NCI-H128 (cell line): ENCODE measurements at regions not wholly inside any gene's neighbourhood (a gene's known extent, or its start where the extent isn't known, plus 50 kb on each side); places are given as distances from the start of the nearest gene placed in this dataset.
"Not testable (repeated sequence)": the region's sequence is repeated elsewhere in the genome, so short reads cannot be mapped to it uniquely, and the experiment has no call there.

Experiments
- DNase-seq: peaks from one replicate; lab custom pipeline; 2025; ENCODE audit not compliant: unreplicated experiment; lab: John Stamatoyannopoulos, UW

DNA sequence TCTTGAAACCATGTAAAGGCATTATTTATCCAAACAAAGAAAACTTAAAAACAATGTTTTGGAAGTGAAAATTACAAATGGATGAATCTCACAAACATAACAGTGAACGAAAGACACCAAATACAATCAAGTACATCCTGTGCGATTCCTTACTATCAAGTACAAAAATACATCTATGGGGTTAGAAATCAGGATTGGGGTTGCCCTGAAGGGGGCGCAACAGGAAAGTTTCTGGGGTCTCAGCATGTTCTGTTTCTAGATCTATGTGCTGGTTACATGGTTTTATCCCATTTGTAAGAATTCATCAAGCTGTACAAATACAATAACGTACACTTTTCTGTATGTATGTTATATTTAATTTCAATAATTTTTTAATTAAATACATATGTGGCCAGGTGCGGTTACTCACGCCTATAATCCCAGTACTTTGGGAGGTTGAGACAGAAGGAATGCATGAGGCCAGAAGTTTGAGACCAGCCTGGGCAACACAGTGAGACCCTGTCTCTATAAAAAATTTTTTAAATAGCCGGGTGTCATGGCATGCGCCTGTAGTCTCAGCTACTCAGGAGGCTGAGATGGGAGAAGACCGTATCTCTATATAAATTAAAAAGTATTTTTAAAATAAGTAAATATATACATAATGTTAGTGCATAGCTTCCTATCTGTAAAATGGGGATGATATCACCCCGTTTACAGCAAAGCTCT is 121.5 kb upstream of the SOD1 start:
- no peak for DNase-seq

GRCh38 chr21:31536138-31536537 is 123.4 kb upstream of the SOD1 start:
- DNase-seq: no peak

DNA sequence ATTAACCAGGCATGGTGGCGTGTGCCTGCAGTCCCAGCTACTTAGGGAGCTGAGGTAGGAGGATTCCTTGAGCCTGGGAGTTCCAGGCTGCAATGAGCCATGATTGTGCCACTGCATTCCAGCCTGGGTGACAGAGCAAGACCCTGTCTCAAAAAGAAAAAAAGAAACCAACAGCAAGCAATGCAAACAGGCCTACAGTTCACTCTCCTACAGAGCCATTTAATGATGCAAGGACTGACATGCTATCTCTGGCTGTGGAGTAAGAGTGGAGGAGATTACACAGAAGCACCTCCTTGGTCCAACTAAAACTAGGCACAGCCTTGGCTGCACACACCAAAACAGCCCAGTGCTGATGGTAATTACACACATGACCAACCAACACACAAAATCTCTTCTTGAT is 127.5 kb upstream of the SOD1 start:
- DNase-seq: no peak

- peak; percentile 92 for DNase-seq
These were observed 128.4 kb upstream of the SOD1 start for GRCh38 chr21:31530897-31531705.

- DNase-seq: no peak
These were observed 129.1 kb upstream of the SOD1 start for GRCh38 chr21:31530364-31530763.

DNA sequence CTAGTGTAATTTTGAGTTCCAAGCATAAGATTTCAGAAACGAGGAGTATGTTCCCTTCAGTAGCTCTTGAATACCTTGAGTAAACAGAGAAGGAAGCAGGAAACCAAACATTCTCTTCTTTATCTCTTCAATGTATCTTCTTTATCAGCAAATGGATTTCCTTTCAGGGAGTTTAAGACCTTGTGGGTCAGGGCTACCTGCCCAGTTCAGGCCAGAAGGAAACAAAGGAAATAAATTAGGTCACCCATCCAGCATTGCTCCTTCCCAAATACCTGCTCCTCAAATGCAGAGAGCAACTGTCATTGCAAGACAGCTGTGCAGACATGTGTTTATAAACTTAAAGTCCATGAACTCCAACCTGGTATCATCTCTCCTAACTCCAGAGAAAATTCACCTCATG is 130.1 kb upstream of the SOD1 start:
- no peak for DNase-seq

DNA sequence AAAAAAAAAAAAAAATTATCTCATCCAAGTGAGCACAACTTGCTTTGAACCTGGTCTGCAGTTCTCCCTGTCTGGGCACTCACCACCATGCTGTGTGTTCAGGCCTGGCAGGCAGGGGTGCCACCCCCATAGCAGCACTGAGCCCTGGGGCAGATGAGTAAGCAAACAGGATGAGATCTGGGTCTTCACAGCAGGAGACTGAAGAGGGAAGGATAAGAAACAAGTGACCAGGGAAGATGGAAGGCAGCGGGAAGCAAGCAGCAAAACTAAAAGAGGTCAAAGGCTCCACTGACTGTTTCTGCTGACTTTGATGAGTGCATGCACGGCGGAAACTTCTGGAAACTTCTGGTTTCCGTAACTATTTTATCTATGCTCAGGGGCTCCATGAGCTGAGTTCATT is 133.5 kb upstream of the SOD1 start:
- DNase-seq: no peak

- no peak for DNase-seq
These were observed 135.4 kb upstream of the SOD1 start for GRCh38 chr21:31524140-31524539.

DNA sequence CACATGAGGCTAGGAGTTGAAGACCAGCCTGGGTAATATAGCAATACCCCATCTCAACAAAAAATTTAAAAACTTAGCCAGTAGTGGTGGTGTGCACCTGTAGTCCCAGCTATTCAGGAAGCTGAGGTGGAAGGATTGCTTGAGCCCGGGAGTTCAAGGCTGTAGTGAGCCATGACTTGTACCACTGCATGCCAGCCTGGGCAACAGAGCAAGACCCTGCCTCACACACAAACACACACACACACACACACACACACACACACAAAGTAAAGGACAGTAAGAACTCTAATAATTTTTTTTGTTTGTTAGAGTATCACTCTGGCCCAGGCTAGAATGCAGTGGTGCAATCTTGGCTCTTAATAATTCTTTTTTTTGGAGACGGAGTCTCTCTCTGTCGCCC is 138.0 kb upstream of the SOD1 start:
- DNase-seq: no peak

- peak; percentile 60 for DNase-seq
These were observed 138.9 kb upstream of the SOD1 start for GRCh38 chr21:31520561-31521098.

DNA sequence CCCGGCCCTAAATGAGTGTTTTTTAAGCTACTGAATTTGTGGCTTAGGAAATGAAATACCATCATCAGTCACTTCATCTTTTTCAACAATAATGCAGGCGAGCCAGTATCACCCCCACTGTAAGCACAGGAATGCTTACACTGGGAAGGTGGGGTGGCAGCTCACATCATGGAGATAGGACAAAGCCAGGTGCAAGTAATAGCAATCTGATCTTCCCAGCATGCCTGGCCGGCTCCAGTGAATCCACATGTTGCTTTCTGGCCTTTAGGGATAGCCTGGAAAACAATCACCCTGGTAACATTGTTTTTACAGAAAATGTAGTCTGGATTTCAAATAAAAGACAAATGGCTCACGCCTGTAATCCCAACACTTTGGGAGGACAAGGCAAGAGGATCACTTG is 140.9 kb upstream of the SOD1 start:
- no peak for DNase-seq

DNA sequence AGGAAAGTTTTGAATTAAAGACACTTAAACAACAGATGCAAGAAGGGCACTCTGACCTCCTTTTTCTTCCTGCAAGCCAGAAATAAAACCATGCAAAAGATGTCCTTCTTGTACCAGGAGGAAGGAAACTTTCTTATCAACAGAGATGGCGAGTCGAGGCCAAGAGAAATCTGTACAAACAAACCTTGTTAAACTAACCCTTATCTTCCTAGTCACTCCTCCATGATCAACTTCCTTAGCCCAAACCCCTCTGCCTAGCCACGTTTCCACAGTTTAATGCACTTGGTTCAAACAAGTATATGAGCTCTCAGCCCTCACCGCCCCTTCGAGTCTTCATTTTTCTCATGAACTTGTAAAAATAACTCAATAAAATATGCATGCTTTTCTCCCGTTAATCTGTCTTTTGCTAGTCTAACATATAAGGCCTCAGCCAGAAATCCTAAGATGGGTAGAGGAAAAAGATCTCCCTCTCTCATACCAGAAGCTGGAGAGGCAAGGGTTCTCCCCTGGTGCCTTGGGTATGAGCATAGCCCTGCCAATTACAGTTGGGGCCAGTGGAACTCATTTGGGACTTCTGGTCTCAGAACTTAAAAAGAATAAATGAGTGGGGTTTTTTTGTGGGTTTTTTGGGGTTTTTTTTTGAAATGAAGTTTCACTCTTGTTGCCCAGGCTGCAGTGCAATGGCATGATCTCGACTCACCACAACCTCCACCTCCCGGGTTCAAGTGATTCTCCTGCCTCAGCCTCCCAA is 141.7 kb upstream of the SOD1 start:
- DNase-seq: no peak

DNA sequence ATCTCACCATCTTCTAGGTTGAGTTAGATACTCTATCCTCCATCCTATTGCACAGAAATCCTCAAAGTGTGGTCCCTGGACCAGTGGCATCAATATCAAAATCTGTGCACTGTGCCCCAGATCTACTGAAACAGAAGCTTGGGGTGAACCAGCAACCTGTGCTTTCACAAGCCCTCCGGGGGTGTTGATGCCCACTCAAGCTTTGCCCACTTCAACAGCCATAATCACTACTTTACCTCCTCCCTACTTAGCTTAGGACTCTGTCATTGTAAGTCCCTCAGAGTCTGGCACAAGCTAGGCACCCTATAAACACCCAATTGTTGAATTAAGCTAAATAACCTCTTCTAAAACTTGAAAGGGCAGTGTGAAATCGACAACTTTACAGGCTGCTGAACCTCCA is 144.2 kb upstream of the SOD1 start:
- no peak for DNase-seq

DNA sequence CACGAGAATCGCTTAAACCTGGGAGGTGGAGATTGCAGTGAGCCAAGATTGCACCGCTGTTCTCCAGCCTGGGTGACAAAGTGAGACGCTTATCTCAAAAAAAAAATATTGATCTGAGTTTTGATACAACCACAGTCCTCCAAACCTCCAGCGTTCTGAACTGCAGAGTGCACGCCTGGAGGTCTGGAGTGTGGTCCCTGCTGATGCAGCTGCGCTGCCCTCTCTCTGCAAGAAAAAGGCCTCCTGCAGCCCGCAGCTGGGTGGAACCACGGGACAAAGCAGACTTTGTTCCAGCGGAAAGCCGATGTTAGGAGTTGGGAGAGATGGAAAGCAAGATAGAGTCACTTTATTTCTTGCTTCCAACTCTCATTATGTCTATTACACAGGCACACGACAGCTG is 144.9 kb upstream of the SOD1 start:
- DNase-seq: no peak

DNA sequence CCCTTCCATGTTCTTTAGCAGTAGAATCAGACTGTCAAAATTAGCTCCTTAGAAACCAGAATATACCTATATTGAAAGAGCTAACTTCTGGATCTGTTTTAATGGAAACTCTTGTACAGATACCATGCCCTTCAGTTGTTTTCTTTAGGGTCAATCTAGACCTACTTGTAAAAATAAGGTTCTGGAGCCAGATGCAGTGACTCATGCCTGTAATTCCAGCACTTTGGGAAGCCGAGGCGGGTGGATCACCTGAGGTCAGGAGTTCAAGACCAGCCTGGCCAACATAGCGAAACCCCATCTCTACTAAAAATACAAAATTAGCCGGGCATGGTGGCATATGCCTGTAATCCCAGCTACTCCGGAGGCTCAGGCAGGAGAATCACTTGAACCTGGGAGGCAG is 146.0 kb upstream of the SOD1 start:
- DNase-seq: not testable (repeated sequence)

DNA sequence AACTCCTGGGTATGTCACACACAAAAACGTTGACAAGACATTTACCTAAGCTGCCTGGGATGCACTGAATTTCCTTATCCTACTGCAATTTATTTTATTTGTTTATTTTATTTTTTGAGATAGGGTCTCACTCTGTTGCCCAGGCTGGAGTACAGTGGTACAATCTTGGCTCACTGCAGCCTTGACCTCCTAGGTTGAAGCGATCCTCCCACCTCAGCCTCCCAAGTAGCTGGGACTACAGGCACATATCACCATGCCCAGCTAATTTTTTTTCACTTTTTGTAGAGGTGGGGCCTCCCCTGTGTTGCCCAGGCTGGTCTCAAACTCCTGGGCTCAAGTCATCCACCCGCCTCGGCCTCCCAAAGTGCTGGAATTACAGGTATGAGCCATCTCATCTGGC is 147.5 kb upstream of the SOD1 start:
- not testable (repeated sequence) for DNase-seq

GRCh38 chr21:31511258-31511657 is 148.2 kb upstream of the SOD1 start:
- DNase-seq: no peak

- DNase-seq: no peak
These were observed 150.1 kb upstream of the SOD1 start for GRCh38 chr21:31509194-31510017.

- DNase-seq: no peak
These were observed 153.5 kb upstream of the SOD1 start for GRCh38 chr21:31505975-31506374.

GRCh38 chr21:31503939-31504338 is 155.6 kb upstream of the SOD1 start:
- no peak for DNase-seq

GRCh38 chr21:31503467-31503866 is 156.0 kb upstream of the SOD1 start:
- DNase-seq: no peak
